GM18858 (cell line): ENCODE measurements at regions not wholly inside any gene's neighbourhood (a gene's known extent, or its start where the extent isn't known, plus 50 kb on each side); places are given as distances from the start of the nearest gene placed in this dataset.
"Not testable (repeated sequence)": the region's sequence is repeated elsewhere in the genome, so short reads cannot be mapped to it uniquely, and the experiment has no call there.

ENCODE experiments used
- ATAC-seq: cut with Tn5 transposase; IDR thresholded peaks from one replicate; pipeline ENCODE4 v1.9.1; 2021; ENCODE audit not compliant: unreplicated experiment

- no peak for ATAC-seq
These were observed 496.5 kb upstream of the ADGRL2 start for GRCh38 chr1:81304187-81304586.

- no peak for ATAC-seq
These were observed 500.8 kb upstream of the ADGRL2 start for GRCh38 chr1:81299892-81300291.

GRCh38 chr1:81298266-81298665 is 502.5 kb upstream of the ADGRL2 start:
- no peak for ATAC-seq

- ATAC-seq = no peak
These were observed 504.1 kb upstream of the ADGRL2 start for GRCh38 chr1:81296601-81297000.

- ATAC-seq = no peak
These were observed 510.4 kb upstream of the ADGRL2 start for GRCh38 chr1:81290326-81290725.

GRCh38 chr1:81288689-81289088 is 512.0 kb upstream of the ADGRL2 start:
- no peak for ATAC-seq

GRCh38 chr1:81287411-81288080 is 513.2 kb upstream of the ADGRL2 start:
- ATAC-seq = no peak

- no peak for ATAC-seq
These were observed 530.7 kb upstream of the ADGRL2 start for GRCh38 chr1:81270051-81270450.

- no peak for ATAC-seq
These were observed 535.8 kb upstream of the ADGRL2 start for GRCh38 chr1:81264976-81265375.

- ATAC-seq = no peak
These were observed 540.9 kb upstream of the ADGRL2 start for GRCh38 chr1:81259625-81260411.

GRCh38 chr1:81254560-81254959 is 546.2 kb upstream of the ADGRL2 start:
- no peak for ATAC-seq

- no peak for ATAC-seq
These were observed 546.7 kb upstream of the ADGRL2 start for GRCh38 chr1:81254068-81254467.

GRCh38 chr1:81252471-81253151 is 548.1 kb upstream of the ADGRL2 start:
- no peak for ATAC-seq

- ATAC-seq = not testable (repeated sequence)
These were observed 549.9 kb upstream of the ADGRL2 start for GRCh38 chr1:81250825-81251224.

GRCh38 chr1:81245084-81245715 is 555.5 kb upstream of the ADGRL2 start:
- ATAC-seq = not testable (repeated sequence)

GRCh38 chr1:81244612-81245011 is 556.1 kb upstream of the ADGRL2 start:
- not testable (repeated sequence) for ATAC-seq

GRCh38 chr1:81242103-81242502 is 558.6 kb upstream of the ADGRL2 start:
- no peak for ATAC-seq

GRCh38 chr1:81238129-81238528 is 562.6 kb upstream of the ADGRL2 start:
- no peak for ATAC-seq

- ATAC-seq = peak; percentile 37
These were observed 563.2 kb upstream of the ADGRL2 start for GRCh38 chr1:81237473-81238089.

GRCh38 chr1:81234237-81234636 is 566.5 kb upstream of the ADGRL2 start:
- ATAC-seq = no peak

GRCh38 chr1:81233591-81233990 is 567.1 kb upstream of the ADGRL2 start:
- no peak for ATAC-seq
